H1 (cell line): ENCODE measurements at regions not wholly inside any gene's neighbourhood (a gene's known extent, or its start where the extent isn't known, plus 50 kb on each side); places are given as distances from the start of the nearest gene placed in this dataset.

ENCODE experiments used
- TAF7 ChIP-seq: optimal IDR thresholded peaks from 2 replicates; pipeline ENCODE3; 2011; ENCODE audit warnings: low read depth, mild to moderate bottlenecking, inconsistent platforms, low read length, moderate library complexity, borderline replicate concordance

DNA sequence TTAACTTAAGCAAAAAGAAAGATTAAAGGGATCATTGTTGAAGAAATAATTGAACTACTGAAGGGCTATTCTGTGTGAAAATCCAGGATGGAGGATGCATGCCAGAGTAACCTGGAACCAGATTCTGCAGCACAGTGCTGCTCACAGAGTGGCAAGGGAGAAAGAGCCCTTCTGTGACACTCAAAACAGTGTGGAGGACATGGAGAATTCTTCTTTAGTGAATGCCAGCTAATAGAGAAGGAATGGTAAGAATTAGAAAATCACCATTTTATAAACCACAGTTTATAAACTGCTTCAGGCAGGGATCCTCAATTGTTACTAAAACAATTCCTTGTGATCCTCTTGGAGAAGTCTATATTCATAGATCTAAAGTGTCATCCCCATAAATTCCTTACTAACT is 70.4 kb upstream of the ARHGEF26 start (continued):
- TF ChIP-seq TAF7, result no peak
- TF ChIP-seq, all 59 proteins: peak for 0
